Lower lobe of right lung (tissue), 2 donors: ENCODE measurements at regions not wholly inside any gene's neighbourhood (a gene's known extent, or its start where the extent isn't known, plus 50 kb on each side); places are given as distances from the start of the nearest gene placed in this dataset.
"Not testable (repeated sequence)": the region's sequence is repeated elsewhere in the genome, so short reads cannot be mapped to it uniquely, and the experiment has no call there.

Experiments
- ATAC-seq, 2 donors: fragments of 200-7000 bp; cut with Tn5 transposase; one replicate each; pipeline ENCODE4 v1.9.1; 2020 to 2022; ENCODE audit warnings: mild to moderate bottlenecking in 2 of 2, moderate library complexity in 2 of 2
- DNase-seq: peaks from one replicate; pipeline ENCODE4 v3.0.0-alpha.2; 2020
- H3K27ac ChIP-seq: fragments of 200-600 bp; one replicate; pipeline ENCODE4 v1.8.0; 2022
- H3K27me3 ChIP-seq: fragments of 200-600 bp; one replicate; pipeline ENCODE4 v1.8.0; 2022; ENCODE audit warnings: low read depth
- H3K36me3 ChIP-seq: fragments of 200-600 bp; one replicate; pipeline ENCODE4 v1.8.0; 2022; ENCODE audit warnings: mild to moderate bottlenecking
- H3K4me1 ChIP-seq: fragments of 200-600 bp; one replicate; pipeline ENCODE4 v1.8.0; 2022
- H3K4me3 ChIP-seq: fragments of 200-600 bp; one replicate; pipeline ENCODE4 v1.8.0; 2022; ENCODE audit warnings: mild to moderate bottlenecking
- H3K9me3 ChIP-seq: fragments of 200-600 bp; one replicate; pipeline ENCODE4 v1.8.0; 2022
- intact Hi-C: fragments of 100-400 bp; cut with DNase I; formaldehyde crosslinking; loops from one replicate; pipeline ENCODE4 v1.11.0; 2022
- TF ChIP-seq, protein P1 (sequence below): fragments of 200-600 bp; IDR thresholded peaks from one replicate; pipeline ENCODE4 v1.8.0; 2022; ENCODE audit warnings: antibody characterized with exemption, mild to moderate bottlenecking
- donor health status: DM: no; HTN: yes; CAD: no; lungs with severe emphysema.

DNA sequence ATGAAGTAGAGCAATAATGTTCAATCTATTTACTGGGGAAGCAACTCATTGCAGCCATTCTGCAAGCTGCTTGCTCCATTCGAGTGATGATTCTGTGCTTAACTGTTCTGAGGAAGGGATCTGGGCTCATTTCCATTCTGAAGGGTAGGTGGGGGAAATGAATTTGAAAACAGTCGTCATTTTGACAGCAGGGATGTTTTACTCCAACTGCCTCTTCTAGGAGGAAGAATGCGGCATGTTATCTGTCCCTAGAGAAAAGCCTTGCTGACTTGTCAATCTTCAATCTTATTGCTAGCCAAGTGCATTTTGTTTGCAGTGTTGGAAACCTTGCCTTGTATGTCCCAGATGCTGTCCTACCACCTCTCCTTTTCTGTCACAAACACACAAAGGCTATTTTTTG, 105.9 kb downstream of the PRDM13 start:
- Histone ChIP-seq H3K4me1 (no peaks in the 10 kb centered on the region), H3K36me3 (no peaks in the 10 kb centered on the region), H3K4me3 (no peak overlapping the region), H3K9me3 (peaks cover 9% of the 10 kb centered on the region), H3K27ac (no peak overlapping the region), H3K27me3 (no peaks in the 10 kb centered on the region)
- intact Hi-C loops: no loop called here
- ATAC-seq: no peak
- TF ChIP-seq, protein P1, sequence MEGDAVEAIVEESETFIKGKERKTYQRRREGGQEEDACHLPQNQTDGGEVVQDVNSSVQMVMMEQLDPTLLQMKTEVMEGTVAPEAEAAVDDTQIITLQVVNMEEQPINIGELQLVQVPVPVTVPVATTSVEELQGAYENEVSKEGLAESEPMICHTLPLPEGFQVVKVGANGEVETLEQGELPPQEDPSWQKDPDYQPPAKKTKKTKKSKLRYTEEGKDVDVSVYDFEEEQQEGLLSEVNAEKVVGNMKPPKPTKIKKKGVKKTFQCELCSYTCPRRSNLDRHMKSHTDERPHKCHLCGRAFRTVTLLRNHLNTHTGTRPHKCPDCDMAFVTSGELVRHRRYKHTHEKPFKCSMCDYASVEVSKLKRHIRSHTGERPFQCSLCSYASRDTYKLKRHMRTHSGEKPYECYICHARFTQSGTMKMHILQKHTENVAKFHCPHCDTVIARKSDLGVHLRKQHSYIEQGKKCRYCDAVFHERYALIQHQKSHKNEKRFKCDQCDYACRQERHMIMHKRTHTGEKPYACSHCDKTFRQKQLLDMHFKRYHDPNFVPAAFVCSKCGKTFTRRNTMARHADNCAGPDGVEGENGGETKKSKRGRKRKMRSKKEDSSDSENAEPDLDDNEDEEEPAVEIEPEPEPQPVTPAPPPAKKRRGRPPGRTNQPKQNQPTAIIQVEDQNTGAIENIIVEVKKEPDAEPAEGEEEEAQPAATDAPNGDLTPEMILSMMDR: no peak
- DNase-seq: no peak

DNA sequence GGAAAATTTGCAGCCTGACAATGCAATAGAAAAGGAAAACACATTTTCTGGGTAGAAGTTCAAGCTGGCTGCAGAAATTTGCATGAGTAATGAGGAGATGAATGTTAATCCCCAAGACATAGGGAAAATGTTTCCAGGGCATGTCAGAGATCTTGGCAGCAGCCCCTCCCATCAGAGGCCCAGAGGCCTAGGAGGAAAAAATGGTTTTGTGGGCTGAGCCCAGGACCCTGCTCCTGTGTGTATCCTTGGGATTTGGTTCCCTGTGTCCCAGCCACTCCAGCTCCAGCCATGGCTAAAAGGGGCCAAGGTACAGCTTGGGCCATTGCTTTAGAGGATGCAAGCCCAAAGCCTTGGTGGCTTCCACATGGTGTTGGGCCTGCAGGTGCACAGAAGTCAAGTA, 115.4 kb downstream of the PRDM13 start:
- H3K36me3 ChIP-seq, H3K4me1 ChIP-seq, H3K27me3 ChIP-seq, H3K9me3 ChIP-seq, intact Hi-C loops, H3K4me3 ChIP-seq, H3K27ac ChIP-seq, DNase-seq, ATAC-seq: not testable (repeated sequence)

DNA sequence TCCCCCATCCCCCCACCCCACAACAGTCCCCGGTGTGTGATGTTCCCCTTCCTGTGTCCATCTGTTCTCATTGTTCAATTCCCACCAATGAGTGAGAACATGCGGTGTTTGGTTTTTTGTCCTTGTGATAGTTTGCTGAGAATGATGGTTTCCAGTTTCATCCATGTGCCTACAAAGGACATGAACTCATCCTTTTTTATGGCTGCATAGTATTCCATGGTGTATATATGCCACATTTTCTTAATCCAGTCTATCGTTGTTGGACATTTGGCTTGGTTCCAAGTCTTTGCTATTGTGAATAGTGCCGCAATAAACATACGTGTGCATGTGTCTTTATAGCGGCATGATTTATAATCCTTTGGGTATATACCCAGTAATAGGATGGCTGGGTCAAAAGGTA, 123.6 kb downstream of the PRDM13 start:
- H3K27me3 ChIP-seq, intact Hi-C loops, H3K27ac ChIP-seq, H3K36me3 ChIP-seq, H3K4me1 ChIP-seq, H3K4me3 ChIP-seq, DNase-seq, ATAC-seq, H3K9me3 ChIP-seq: not testable (repeated sequence)

DNA sequence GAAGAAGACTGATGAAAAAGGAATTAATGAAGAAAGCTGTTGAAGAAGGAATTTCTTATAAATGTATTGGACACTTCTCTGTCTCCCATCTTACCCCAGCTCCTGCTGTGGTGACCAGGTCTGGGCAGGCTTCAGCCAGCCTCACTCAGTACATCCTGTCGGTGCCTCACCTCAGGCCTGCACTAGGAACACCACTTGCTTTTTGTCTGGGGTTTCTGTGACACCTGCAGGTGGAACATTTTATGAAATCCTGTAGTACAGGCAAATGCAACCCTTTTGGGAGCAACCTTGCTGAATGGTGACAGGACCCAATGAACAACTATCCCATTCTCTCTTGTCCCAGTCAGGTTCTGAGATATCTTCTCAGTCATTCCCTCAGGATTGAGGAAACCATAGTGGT, 129.7 kb downstream of the PRDM13 start:
- intact Hi-C loops: no loop called here
- TF ChIP-seq, protein P1: no peak
- Histone ChIP-seq H3K9me3 (no peaks in the 10 kb centered on the region), H3K27me3 (peaks cover 6% of the 10 kb centered on the region), H3K36me3 (no peaks in the 10 kb centered on the region), H3K4me3 (no peak overlapping the region), H3K4me1 (no peaks in the 10 kb centered on the region), H3K27ac (no peak overlapping the region)
- ATAC-seq (no peak), DNase-seq (no peak)

DNA sequence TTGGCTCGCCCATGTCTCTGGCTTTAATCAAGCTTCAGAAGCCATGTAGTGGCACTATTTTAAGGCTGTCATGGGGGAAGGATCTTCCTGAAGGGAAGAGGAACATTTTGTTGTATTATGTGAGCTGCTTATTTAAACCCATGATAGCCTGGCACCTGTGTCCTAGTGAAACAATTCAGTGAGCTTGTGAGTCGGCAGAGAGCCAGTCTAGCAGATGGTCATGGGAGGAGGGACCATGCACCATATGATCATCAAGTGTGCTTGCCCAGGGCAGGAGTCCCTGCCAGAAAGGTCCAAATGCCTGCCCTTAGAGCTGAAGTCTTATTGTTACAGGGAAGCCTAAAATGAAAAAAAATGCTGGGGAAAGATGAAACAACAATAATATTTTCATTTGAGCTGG, 132.9 kb downstream of the PRDM13 start:
- Histone ChIP-seq H3K4me1 (no peaks in the 10 kb centered on the region), H3K36me3 (no peaks in the 10 kb centered on the region), H3K4me3 (no peak overlapping the region), H3K27me3 (peaks cover 11% of the 10 kb centered on the region), H3K9me3 (no peaks in the 10 kb centered on the region), H3K27ac (no peak overlapping the region)
- intact Hi-C loops: no loop called here
- TF ChIP-seq, protein P1: no peak
- ATAC-seq: no peak
- DNase-seq: no peak

DNA sequence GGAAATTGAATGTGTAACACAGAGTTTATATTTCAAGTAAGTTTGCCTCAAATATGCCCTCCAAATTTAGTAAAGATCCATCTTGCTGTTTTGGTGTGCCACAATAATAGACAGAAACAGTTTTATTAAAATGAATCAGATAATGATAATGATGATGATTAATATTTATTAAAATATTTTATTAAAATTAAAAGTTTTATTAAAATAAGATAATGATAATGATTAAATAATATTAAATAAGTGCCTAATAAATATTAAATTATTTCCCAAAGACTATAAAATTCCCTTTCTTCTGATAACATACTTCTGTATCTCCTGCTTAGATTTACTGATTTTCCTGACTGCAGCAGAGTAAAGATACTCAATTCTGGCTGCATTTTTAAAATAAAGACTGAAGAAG, 134.5 kb downstream of the PRDM13 start:
- H3K36me3 ChIP-seq: no peaks in the 10 kb centered on the region
- H3K27me3 ChIP-seq: peaks cover 11% of the 10 kb centered on the region
- H3K4me3 ChIP-seq: no peak overlapping the region
- peaks cover 2% of the 10 kb centered on the region for H3K4me1 ChIP-seq
- H3K27ac ChIP-seq: no peak overlapping the region
- no peaks in the 10 kb centered on the region for H3K9me3 ChIP-seq
- ATAC-seq (no peak), DNase-seq (no peak)
- TF ChIP-seq, protein P1: no peak
- intact Hi-C loops: no loop called here

DNA sequence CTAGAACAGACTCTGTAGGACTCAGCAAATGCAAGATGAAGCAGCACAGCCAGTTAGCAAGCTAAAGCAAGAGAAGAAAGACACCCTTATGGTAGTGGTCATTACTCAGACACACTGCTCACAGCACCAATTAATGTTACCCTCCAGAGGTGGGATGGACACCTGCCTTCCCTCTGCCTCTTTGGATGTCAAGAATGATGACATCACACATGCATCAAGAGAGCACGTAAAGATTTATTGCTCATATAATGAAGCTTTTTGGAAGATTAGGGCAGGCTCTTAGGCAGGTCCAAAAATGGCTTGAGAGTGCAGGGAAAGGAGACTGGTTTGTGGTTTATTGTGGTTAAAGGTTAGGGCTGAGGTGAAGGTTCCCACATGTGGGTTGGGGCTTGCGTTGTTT, 137.0 kb downstream of the PRDM13 start:
- Histone ChIP-seq H3K4me1 (peaks cover 4% of the 10 kb centered on the region), H3K36me3 (no peaks in the 10 kb centered on the region), H3K27me3 (peaks cover 11% of the 10 kb centered on the region), H3K4me3 (no peak overlapping the region), H3K9me3 (no peaks in the 10 kb centered on the region), H3K27ac (no peak overlapping the region)
- intact Hi-C loops: no loop called here
- DNase-seq (no peak), ATAC-seq (no peak)
- TF ChIP-seq, protein P1: no peak
